Progenitor cell of endocrine pancreas (in vitro differentiated cells): ENCODE measurements at regions not wholly inside any gene's neighbourhood (a gene's known extent, or its start where the extent isn't known, plus 50 kb on each side); places are given as distances from the start of the nearest gene placed in this dataset.

Experiments
- DNase-seq: peaks from one replicate; pipeline ENCODE4 v3.0.0; 2021; ENCODE audit warnings: low spot score; ENCODE audit not compliant: unreplicated experiment
- H3K27ac Mint-ChIP-seq: 2 replicates; pipeline ENCODE4 v1.8.0; 2021; ENCODE audit warnings: mild to moderate bottlenecking, moderate library complexity, mixed read lengths
- H3K27me3 Mint-ChIP-seq: 2 replicates; pipeline ENCODE4 v1.8.0; 2021; ENCODE audit warnings: mixed read lengths
- H3K36me3 Mint-ChIP-seq: 2 replicates; pipeline ENCODE4 v1.8.0; 2022; ENCODE audit warnings: mixed read lengths; ENCODE audit not compliant: insufficient read depth
- H3K4me1 Mint-ChIP-seq: 2 replicates; pipeline ENCODE4 v1.8.0; 2021; ENCODE audit warnings: low read depth, mixed read lengths
- H3K4me3 Mint-ChIP-seq: 2 replicates; pipeline ENCODE4 v1.8.0; 2021; ENCODE audit warnings: low read depth, mild to moderate bottlenecking, moderate library complexity, mixed read lengths
- H3K9me3 Mint-ChIP-seq: 2 replicates; pipeline ENCODE4 v1.8.0; 2021; ENCODE audit warnings: low read depth, mixed read lengths
- TF ChIP-seq, protein P1 (sequence below): fragments of 200-600 bp; sonication (generic); IDR thresholded peaks from one replicate; pipeline ENCODE4 v1.5.0; 2021; ENCODE audit warnings: antibody characterized with exemption, mild to moderate bottlenecking; ENCODE audit not compliant: unreplicated experiment

DNA sequence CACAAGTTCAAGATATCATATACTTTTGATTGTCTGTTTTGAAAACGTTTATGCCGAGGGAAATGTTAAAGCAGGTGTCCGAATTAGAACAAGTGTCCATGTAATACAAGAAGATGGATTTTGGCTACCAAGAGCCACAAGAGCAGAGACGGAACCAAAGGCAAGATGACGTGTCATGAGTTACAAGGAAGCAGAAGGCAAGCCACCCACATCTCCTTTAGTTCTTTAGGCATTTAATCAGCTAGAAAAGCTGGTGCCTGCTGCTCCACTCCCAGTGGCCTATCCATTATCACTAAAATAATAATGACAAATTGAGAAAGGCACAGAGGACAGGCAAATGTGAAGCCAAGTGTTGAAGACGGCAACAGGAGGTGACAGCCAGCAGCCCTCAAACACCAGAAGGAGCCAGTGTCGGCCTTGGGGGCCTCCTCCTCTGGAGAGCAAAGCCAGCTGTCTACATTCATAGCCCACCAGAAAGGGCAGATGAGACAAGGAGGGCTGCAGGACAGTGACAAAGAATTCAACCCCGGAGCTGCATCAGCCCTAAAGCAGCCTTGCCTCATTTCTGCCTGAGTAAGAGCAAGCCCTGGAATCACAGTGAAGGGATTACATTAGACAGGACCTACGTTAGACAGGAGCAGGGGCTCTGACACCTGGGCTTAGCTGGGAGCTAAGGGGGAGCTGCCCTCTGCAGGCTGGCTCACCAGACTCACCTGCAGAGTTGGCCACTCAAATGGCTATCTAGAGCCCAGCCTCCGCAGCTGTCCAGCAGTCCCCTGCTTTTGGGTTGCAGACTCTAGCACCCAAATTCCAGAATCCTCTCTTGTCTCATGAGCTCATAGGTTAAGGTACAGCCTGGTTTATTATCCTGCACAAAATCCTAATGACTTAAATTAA lies 569.9 kb downstream of the UQCRFS1 start:
- peaks cover 4% of the 10 kb centered on the region for H3K27me3 Mint-ChIP-seq
- H3K4me3 Mint-ChIP-seq, result no peak overlapping the region
- H3K27ac Mint-ChIP-seq, result no peak overlapping the region
- no peaks in the 10 kb centered on the region for H3K36me3 Mint-ChIP-seq
- peaks cover 27% of the 10 kb centered on the region for H3K4me1 Mint-ChIP-seq
- DNase-seq, result no peak
- TF ChIP-seq, protein P1, sequence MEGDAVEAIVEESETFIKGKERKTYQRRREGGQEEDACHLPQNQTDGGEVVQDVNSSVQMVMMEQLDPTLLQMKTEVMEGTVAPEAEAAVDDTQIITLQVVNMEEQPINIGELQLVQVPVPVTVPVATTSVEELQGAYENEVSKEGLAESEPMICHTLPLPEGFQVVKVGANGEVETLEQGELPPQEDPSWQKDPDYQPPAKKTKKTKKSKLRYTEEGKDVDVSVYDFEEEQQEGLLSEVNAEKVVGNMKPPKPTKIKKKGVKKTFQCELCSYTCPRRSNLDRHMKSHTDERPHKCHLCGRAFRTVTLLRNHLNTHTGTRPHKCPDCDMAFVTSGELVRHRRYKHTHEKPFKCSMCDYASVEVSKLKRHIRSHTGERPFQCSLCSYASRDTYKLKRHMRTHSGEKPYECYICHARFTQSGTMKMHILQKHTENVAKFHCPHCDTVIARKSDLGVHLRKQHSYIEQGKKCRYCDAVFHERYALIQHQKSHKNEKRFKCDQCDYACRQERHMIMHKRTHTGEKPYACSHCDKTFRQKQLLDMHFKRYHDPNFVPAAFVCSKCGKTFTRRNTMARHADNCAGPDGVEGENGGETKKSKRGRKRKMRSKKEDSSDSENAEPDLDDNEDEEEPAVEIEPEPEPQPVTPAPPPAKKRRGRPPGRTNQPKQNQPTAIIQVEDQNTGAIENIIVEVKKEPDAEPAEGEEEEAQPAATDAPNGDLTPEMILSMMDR, result no peak
- no peaks in the 10 kb centered on the region for H3K9me3 Mint-ChIP-seq

DNA sequence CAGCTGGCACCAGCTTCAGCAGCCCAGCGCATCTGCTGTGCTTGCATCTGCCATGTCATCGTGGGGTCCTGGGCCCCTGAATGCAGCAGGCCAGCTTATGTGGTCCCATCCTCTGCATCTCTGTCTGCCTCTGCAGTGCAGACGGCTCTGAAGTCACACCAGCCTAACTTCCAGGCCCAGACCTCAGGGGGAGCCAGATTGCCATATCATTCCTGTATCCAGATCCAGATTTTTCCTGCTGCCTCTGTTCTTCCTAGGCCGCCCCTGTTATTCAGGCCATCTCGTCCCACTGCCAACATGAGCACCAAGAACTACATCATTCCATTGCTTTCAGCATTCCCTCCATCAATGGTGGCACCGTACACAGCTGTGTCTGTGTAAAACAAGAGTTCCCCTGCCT lies 571.6 kb downstream of the UQCRFS1 start:
- H3K9me3 Mint-ChIP-seq, result no peaks in the 10 kb centered on the region
- TF ChIP-seq, protein P1, result no peak
- DNase-seq, result no peak
- H3K36me3 Mint-ChIP-seq, result no peaks in the 10 kb centered on the region
- peaks cover 4% of the 10 kb centered on the region for H3K27me3 Mint-ChIP-seq
- no peak overlapping the region for H3K4me3 Mint-ChIP-seq
- H3K4me1 Mint-ChIP-seq, result peaks cover 30% of the 10 kb centered on the region
- H3K27ac Mint-ChIP-seq, result no peak overlapping the region

DNA sequence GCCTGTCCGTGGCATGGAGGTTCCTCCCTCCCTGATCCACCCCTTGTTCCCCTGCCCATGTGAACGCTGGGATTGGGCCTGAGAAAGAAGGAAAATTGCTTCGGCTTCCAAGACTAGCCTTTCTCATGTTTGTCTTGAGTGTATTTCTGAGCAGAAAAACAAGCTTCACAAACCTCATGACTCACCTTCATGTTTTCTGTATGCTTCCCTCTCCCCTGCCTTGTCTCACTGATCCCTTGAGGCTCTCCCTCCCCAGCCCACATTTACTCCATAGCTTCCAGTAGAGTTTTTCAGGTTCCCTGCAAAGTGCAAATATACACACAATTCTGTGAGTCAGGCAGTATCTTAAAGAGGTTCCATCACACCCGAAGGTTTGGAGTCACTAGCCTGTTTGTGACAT lies 572.4 kb downstream of the UQCRFS1 start:
- no peak for DNase-seq
- Mint-ChIP-seq H3K27me3 (peaks cover 4% of the 10 kb centered on the region), H3K36me3 (no peaks in the 10 kb centered on the region), H3K4me1 (peaks cover 29% of the 10 kb centered on the region), H3K4me3 (no peak overlapping the region), H3K27ac (no peak overlapping the region), H3K9me3 (no peaks in the 10 kb centered on the region)
- TF ChIP-seq, protein P1, result no peak

DNA sequence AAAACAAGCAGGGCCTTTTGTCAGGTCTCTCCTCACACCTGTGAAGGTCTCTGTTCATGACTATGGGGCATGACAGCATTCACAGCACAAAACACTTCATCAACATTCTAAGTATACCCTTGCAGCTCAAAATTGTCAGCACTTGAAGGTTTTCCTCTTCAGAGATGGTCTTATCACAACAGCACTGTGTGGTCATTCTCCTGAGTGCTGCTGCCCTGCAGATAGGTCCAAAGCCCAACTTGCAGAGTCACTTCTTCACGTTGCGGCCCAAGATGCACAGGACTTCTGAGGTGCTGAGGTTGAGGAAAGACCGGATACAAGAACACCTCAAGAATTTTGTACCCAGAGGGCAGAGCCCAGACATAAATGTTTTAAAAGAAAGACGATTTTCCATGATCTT lies 574.5 kb downstream of the UQCRFS1 start:
- Mint-ChIP-seq H3K4me1 (peaks cover 15% of the 10 kb centered on the region), H3K27ac (no peak overlapping the region), H3K4me3 (no peak overlapping the region), H3K27me3 (peaks cover 6% of the 10 kb centered on the region), H3K9me3 (peaks cover 3% of the 10 kb centered on the region), H3K36me3 (no peaks in the 10 kb centered on the region)
- no peak for DNase-seq
- TF ChIP-seq, protein P1, result no peak

DNA sequence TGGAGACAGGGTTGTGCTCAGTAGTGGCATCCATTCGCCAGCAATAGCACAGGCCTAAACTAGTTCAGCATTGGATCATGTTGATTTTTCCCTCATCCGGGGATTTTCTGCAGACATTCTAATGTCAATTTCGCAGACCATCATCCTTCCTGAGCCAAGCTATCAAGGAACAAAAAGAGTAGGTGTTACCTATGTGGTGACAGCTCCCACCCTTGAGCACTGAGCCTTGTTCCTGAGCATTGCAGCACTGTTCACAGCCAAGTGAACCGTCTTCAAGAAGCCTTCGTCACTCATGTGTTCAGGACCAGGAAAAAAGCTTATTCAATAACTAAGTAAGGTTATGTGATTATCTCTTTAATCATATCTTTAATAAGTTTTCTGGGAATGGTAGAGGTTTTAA lies 576.2 kb downstream of the UQCRFS1 start:
- Mint-ChIP-seq H3K27ac (no peak overlapping the region), H3K4me1 (peaks cover 7% of the 10 kb centered on the region), H3K4me3 (no peak overlapping the region), H3K36me3 (no peaks in the 10 kb centered on the region), H3K27me3 (peaks cover 6% of the 10 kb centered on the region), H3K9me3 (peaks cover 3% of the 10 kb centered on the region)
- TF ChIP-seq, protein P1, result no peak
- no peak for DNase-seq
